ENCODE measurements at regions not wholly inside any gene's neighbourhood (a gene's known extent, or its start where the extent isn't known, plus 50 kb on each side); places are given as distances from the start of the nearest gene placed in this dataset.
"Not testable (repeated sequence)": the region's sequence is repeated elsewhere in the genome, so short reads cannot be mapped to it uniquely, and the experiment has no call there.

DNA sequence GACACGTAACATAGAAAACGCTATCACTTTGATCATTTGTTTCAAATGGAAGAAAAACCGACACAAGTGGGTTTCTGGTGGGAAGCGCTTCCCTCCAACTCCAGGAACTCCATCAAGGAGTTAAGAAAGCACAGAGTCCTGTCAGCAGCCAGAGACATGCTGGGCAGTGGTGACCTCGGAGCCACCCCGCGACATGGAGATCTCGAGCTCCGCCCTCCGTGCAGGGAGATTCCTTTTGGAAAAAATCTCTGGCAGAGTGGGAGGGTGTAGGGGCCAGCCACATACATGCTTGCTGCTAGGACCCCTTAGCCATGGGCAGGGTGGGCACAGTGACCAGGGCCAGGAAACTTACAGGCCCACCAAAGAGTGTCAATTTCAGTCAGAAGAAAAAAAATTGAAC, 138.9 kb downstream of the GPCPD1 start:
- TF ChIP-seq, protein P1, sequence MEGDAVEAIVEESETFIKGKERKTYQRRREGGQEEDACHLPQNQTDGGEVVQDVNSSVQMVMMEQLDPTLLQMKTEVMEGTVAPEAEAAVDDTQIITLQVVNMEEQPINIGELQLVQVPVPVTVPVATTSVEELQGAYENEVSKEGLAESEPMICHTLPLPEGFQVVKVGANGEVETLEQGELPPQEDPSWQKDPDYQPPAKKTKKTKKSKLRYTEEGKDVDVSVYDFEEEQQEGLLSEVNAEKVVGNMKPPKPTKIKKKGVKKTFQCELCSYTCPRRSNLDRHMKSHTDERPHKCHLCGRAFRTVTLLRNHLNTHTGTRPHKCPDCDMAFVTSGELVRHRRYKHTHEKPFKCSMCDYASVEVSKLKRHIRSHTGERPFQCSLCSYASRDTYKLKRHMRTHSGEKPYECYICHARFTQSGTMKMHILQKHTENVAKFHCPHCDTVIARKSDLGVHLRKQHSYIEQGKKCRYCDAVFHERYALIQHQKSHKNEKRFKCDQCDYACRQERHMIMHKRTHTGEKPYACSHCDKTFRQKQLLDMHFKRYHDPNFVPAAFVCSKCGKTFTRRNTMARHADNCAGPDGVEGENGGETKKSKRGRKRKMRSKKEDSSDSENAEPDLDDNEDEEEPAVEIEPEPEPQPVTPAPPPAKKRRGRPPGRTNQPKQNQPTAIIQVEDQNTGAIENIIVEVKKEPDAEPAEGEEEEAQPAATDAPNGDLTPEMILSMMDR (conservative IDR thresholded peaks at IDR 0.05 in 1 of 2, IDR thresholded peaks at IDR 0.05 in 1 of 2; ENCODE audit: low read depth in 1 of 2, low read length in 2 of 2) = not testable (repeated sequence)
- not testable (repeated sequence) for TF ChIP-seq EZH2 (IDR thresholded peaks at IDR 0.05; ENCODE audit: low read length, missing control alignments)
